Calu3 (cell line): ENCODE measurements at regions not wholly inside any gene's neighbourhood (a gene's known extent, or its start where the extent isn't known, plus 50 kb on each side); places are given as distances from the start of the nearest gene placed in this dataset.
"Not testable (repeated sequence)": the region's sequence is repeated elsewhere in the genome, so short reads cannot be mapped to it uniquely, and the experiment has no call there.

Experiments
- BruUV-seq: library from RNA; stranded (reverse); fragments of 400-500 nt; replicated peaks from 2 replicates; lab custom pipeline; 2021; lab: Mats Ljungman, UMichigan
- CTCF ChIA-PET: fragments of 300-600 bp; sonication (Branson Sonifier 250); formaldehyde crosslinking; loops from one replicate; lab custom pipeline; 2022; ENCODE audit warnings: antibody characterized with exemption; lab: Charles Lee
- DNase-seq: peaks from one replicate; pipeline ENCODE4 v3.0.0; 2022
- H3K27ac Mint-ChIP-seq: one replicate; pipeline ENCODE4 v1.8.0; 2022; ENCODE audit warnings: mixed read lengths; ENCODE audit not compliant: unreplicated experiment
- H3K27me3 Mint-ChIP-seq: one replicate; pipeline ENCODE4 v1.8.0; 2022; ENCODE audit warnings: mixed read lengths; ENCODE audit not compliant: unreplicated experiment
- H3K36me3 Mint-ChIP-seq: one replicate; pipeline ENCODE4 v1.8.0; 2022; ENCODE audit warnings: mild to moderate bottlenecking, moderate library complexity, mixed read lengths; ENCODE audit not compliant: insufficient read depth, unreplicated experiment
- H3K4me1 Mint-ChIP-seq: one replicate; pipeline ENCODE4 v1.8.0; 2022; ENCODE audit warnings: mild to moderate bottlenecking, low read depth, mixed read lengths; ENCODE audit not compliant: unreplicated experiment
- H3K4me3 Mint-ChIP-seq: one replicate; pipeline ENCODE4 v1.8.0; 2022; ENCODE audit warnings: mild to moderate bottlenecking, low read depth, moderate library complexity, mixed read lengths; ENCODE audit not compliant: unreplicated experiment
- H3K9me3 Mint-ChIP-seq: one replicate; pipeline ENCODE4 v1.8.0; 2022; ENCODE audit warnings: low read depth, mixed read lengths; ENCODE audit not compliant: unreplicated experiment
- intact Hi-C: fragments of 100-400 bp; cut with micrococcal nuclease; formaldehyde crosslinking; loops from one replicate; pipeline ENCODE4 v1.10.0; 2022; ENCODE audit not compliant: unreplicated experiment
- TF ChIP-seq, protein P1 (sequence below): fragments of 200-600 bp; IDR thresholded peaks from one replicate; pipeline ENCODE4 v1.8.0; 2022; ENCODE audit warnings: antibody characterized with exemption; ENCODE audit not compliant: unreplicated experiment

DNA sequence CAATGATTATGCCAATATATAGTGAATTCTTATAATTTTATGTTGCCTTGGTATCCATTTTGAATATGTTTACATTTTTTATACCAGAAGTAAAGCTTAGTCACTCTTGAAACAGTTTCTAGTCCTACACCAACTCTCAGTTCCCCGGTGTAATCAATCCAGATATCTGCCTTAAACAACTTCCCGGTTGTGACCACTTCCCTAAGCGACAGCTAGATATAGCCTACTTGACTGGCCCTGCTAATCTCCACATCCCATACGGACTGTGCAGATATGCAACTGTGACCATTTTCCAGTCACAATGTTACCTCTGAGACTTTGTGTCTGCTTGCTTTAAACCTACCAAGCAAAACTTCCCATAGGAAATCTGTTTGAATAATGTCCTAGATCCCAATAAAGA, 1551.5 kb upstream of the SEL1L start:
- H3K36me3 Mint-ChIP-seq, result no peaks in the 10 kb centered on the region
- H3K4me1 Mint-ChIP-seq, result no peaks in the 10 kb centered on the region
- H3K27me3 Mint-ChIP-seq, result no peaks in the 10 kb centered on the region
- CTCF ChIA-PET, result no interaction called here
- peaks cover 8% of the 10 kb centered on the region for H3K9me3 Mint-ChIP-seq
- TF ChIP-seq, protein P1, sequence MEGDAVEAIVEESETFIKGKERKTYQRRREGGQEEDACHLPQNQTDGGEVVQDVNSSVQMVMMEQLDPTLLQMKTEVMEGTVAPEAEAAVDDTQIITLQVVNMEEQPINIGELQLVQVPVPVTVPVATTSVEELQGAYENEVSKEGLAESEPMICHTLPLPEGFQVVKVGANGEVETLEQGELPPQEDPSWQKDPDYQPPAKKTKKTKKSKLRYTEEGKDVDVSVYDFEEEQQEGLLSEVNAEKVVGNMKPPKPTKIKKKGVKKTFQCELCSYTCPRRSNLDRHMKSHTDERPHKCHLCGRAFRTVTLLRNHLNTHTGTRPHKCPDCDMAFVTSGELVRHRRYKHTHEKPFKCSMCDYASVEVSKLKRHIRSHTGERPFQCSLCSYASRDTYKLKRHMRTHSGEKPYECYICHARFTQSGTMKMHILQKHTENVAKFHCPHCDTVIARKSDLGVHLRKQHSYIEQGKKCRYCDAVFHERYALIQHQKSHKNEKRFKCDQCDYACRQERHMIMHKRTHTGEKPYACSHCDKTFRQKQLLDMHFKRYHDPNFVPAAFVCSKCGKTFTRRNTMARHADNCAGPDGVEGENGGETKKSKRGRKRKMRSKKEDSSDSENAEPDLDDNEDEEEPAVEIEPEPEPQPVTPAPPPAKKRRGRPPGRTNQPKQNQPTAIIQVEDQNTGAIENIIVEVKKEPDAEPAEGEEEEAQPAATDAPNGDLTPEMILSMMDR, result no peak
- H3K27ac Mint-ChIP-seq, result no peak overlapping the region
- intact Hi-C loops, result no loop called here
- no peak for DNase-seq
- no TSS peak for BruUV-seq
- H3K4me3 Mint-ChIP-seq, result no peak overlapping the region

DNA sequence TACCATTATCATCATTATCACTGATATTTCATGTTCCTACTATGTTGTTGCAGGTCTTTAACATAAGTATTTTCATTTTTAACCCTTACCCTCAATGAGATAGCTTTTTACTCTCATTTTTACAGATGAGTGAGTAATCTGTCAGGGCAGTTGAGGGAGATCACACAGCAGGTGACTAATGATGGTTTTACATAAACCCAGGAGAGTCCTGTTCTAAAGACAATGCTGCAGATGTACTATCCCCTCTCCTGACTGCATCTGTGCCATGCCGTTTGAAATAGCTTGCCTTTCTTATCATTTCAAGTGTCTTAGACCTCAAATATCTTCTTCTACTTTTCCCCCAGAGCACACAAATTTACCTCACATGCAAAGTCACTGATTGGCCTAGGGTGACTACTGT, 1552.1 kb upstream of the SEL1L start:
- no TSS peak for BruUV-seq
- H3K9me3 Mint-ChIP-seq, result peaks cover 8% of the 10 kb centered on the region

DNA sequence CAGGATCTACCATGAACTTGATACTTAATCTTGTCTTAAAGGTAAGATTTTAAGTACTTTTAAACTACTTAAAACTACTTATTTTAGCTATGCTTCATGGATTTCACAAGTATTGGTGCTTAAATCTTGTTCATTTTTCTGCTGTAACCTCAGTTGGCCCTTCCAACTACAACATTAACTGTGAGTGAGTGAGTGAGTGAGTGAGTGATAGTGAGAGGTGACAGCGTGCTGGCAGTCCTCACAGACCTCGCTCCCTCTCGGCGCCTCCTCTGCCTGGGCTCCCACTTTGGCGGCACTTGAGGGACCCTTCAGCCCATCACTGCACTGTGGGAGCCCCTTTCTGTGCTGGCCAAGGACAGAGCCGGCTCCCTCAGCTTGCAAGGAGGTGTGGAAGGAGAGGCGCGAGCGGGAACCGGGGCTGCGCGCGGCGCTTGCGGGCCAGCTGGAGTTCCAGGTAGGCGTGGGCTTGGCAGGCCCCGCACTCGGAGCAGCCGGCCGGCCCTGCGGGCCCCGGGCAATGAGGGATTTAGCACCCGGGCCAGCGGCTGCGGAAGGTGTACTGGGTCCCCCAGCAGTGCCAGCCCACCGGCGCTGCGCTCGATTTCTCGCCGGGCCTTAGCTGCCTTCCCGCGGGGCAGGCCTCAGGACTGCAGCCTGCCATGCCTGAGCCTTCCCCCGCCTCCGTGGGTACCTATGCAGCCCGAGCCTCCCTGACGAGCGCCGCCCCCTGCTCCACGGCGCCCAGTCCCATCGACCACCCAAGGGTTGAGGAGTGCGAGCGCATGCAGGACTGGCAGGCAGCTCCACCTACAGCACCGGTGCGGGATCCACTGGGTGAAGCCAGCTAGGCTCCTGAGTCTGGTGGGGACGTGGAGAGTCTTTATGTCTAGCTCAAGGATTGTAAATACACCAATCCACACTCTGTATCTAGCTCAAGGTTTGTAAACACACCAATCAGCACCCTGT, 1558.6 kb upstream of the SEL1L start:
- H3K36me3 Mint-ChIP-seq, H3K4me3 Mint-ChIP-seq, H3K9me3 Mint-ChIP-seq, BruUV-seq, DNase-seq, intact Hi-C loops, H3K27ac Mint-ChIP-seq, H3K27me3 Mint-ChIP-seq, H3K4me1 Mint-ChIP-seq, CTCF ChIA-PET: not testable (repeated sequence)

More for the DNA sequence above, 1552.1 kb upstream of the SEL1L start:
- TF ChIP-seq, protein P1, result no peak
- H3K36me3 Mint-ChIP-seq, result no peaks in the 10 kb centered on the region
- H3K27me3 Mint-ChIP-seq, result no peaks in the 10 kb centered on the region
- CTCF ChIA-PET, result no interaction called here
- DNase-seq, result no peak
- intact Hi-C loops, result no loop called here
- H3K4me1 Mint-ChIP-seq, result no peaks in the 10 kb centered on the region
- H3K27ac Mint-ChIP-seq, result no peak overlapping the region
- H3K4me3 Mint-ChIP-seq, result no peak overlapping the region

DNA sequence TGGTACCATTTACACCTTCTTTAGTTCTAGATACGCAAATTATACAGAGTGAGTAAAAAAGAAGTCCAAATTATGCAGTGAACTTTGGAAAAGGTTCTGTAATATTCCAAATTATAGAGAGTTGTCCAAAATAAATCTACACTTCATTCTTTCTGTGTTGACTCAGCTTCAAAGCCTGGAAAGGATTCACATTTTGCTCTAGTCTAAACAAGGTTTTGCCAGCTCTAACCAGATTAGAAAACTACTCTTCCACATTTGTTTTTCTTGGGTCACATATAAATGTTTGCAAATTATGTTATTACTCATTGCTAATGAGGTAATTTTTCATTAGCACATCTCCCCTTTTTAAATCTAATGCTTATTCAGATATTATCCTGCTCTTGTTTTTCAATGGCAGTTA, 1562.4 kb upstream of the SEL1L start:
- H3K4me1 Mint-ChIP-seq, result no peaks in the 10 kb centered on the region
- H3K27ac Mint-ChIP-seq, result no peak overlapping the region
- DNase-seq, result no peak
- no peaks in the 10 kb centered on the region for H3K27me3 Mint-ChIP-seq
- intact Hi-C loops, result no loop called here
- H3K9me3 Mint-ChIP-seq, result peaks cover 8% of the 10 kb centered on the region
- CTCF ChIA-PET, result no interaction called here
- no TSS peak for BruUV-seq
- no peaks in the 10 kb centered on the region for H3K36me3 Mint-ChIP-seq
- no peak overlapping the region for H3K4me3 Mint-ChIP-seq
- TF ChIP-seq, protein P1, result no peak

GRCh38 chr14:83101846-83102245, 1568.2 kb upstream of the SEL1L start:
- H3K27ac Mint-ChIP-seq, result no peak overlapping the region
- TF ChIP-seq, protein P1, result no peak
- no peak overlapping the region for H3K4me3 Mint-ChIP-seq
- H3K36me3 Mint-ChIP-seq, result no peaks in the 10 kb centered on the region
- no peaks in the 10 kb centered on the region for H3K4me1 Mint-ChIP-seq
- H3K9me3 Mint-ChIP-seq, result peaks cover 10% of the 10 kb centered on the region
- H3K27me3 Mint-ChIP-seq, result no peaks in the 10 kb centered on the region
- CTCF ChIA-PET, result no interaction called here
- no peak for DNase-seq
- intact Hi-C loops, result no loop called here
- BruUV-seq, result no TSS peak
